GM18505 (cell line): ENCODE measurements at regions not wholly inside any gene's neighbourhood (a gene's known extent, or its start where the extent isn't known, plus 50 kb on each side); places are given as distances from the start of the nearest gene placed in this dataset.

Experiments
- ATAC-seq: cut with Tn5 transposase; IDR thresholded peaks from one replicate; pipeline ENCODE4 v1.9.1; 2021; ENCODE audit not compliant: unreplicated experiment
- POLR2A ChIP-seq: IDR thresholded peaks from 4 replicates; pipeline ENCODE4 v1.6.1; 2011; ENCODE audit warnings: borderline replicate concordance; ENCODE audit not compliant: insufficient read depth, insufficient read length; ENCODE audit errors: extremely low read depth

- ATAC-seq: no peak
- TF ChIP-seq POLR2A: no peak
Observed at GRCh38 chr18:77622009-77622692, 372.5 kb downstream of the GALR1 start.

GRCh38 chr18:77632758-77633157 is 383.1 kb downstream of the GALR1 start:
- peak; percentile 71 for ATAC-seq
- TF ChIP-seq POLR2A: no peak

DNA sequence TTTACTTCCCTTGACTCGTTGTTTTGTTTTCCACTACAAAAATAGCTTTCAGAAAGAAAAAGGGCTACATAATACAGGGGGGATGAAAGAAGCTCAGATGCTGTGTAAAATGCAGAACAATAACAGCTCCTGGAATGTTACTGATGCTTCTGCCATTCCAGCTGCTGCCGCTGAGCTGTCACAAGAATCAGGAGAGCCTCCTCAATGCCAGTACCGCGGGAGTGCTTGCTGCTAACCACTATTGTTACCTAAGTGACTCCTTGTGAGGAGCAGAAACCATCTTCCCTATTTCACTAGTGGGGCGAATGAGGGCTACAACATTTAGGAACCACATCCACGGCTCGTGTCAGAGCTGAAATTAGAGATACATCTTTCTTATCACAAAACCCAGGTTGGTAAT is 384.8 kb downstream of the GALR1 start:
- ATAC-seq: no peak
- TF ChIP-seq POLR2A: no peak

DNA sequence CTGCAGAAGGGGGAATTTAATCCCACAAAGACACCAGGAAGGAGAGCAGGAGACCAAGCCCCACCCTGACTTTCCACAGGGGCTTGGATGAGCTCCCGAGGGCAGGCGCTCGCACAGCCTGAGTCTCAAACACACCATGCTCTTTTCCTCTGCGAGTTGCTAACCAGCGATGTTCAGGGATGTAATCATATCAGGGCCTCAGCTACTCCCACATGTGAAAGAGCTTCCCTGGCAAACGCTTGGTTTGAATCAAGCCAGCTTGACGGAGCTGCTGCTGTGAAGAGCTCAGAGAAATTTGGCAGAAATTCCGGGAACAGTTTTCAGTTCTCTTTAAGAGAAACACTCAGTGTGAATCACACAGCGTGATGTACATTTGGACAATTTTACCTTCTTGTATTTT is 385.8 kb downstream of the GALR1 start:
- ATAC-seq: no peak
- no peak for TF ChIP-seq POLR2A

DNA sequence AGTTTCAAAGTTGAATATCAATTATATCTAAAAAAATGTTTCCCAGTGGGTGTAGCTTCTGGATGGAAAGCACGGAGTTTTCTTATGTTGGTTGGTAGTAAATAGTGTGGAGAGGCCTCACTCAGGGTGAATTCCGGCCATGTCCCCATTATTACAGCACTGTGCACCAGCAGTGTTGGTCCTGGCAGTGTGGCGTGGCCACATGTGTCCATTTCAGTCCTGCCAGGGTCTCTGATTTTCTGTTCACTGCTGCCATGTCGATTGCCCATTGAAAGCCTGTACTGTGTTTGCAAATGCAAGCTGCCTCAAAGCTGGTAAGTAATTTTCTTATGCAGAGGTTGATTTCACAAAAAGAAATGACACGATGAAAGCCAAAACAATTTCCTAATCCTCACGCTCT is 386.2 kb downstream of the GALR1 start:
- TF ChIP-seq POLR2A: no peak
- no peak for ATAC-seq

DNA sequence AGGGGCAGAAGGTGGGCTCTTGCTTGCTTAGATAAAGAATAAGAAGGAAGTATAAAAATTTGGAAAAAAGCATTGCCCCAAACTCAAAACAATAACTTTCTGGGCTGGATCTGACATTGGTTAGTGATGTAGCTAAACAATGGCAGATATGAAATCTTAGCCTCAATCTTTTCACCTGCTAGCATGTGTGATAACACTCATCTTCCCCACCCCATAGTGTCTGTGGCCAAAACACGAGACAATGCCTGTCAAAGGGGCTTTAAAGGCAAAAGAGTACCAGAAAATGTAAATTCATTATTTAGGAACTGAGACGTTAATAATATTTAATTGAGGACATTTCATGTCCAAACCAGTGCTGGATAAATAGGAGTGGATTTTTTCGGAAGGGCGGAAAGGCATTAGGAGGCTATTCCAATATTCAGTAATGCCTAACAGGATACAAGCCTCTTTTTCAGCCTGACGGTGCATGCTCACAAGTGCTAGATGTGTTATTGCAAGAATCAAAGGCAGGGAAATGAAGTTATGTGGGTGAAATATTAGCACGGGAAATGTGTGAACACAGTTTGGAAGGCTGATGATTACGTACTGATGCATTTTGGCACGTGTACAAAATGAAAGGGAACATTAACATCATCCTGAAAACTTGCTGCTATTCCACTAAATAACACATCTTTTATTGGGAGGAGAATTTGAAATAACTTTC is 395.7 kb downstream of the GALR1 start:
- no peak for ATAC-seq
- TF ChIP-seq POLR2A: no peak

GRCh38 chr18:77647472-77647871 is 397.8 kb downstream of the GALR1 start:
- no peak for ATAC-seq
- no peak for TF ChIP-seq POLR2A

GRCh38 chr18:77648411-77648810 is 398.8 kb downstream of the GALR1 start:
- no peak for TF ChIP-seq POLR2A
- ATAC-seq: no peak

- peak; percentile 90 for ATAC-seq
- TF ChIP-seq POLR2A: no peak
Observed at GRCh38 chr18:77650799-77651385, 401.2 kb downstream of the GALR1 start.

- no peak for TF ChIP-seq POLR2A
- no peak for ATAC-seq
Observed at GRCh38 chr18:77651441-77651840, 401.8 kb downstream of the GALR1 start.

GRCh38 chr18:77653792-77654191 is 404.1 kb downstream of the GALR1 start:
- TF ChIP-seq POLR2A: no peak
- no peak for ATAC-seq

DNA sequence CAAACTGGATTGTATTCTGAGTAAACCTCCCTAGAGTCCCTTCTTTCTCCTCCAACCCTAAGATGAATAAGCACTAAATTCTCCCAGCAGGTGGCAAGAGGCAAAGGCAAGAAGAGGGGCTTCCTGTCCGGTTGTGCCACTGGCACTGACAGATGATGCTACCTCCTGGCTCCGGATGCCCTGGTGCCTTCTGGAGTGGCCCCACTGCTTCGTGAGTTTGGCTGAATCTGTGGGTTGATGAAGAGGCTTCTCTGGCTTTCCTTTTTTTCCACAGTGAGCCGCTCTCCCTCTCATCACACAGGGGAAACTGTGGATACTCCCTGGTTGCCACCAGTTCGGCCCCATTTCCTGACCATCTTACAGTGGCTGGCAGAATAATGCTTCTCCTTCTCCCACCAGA is 404.7 kb downstream of the GALR1 start:
- no peak for ATAC-seq
- no peak for TF ChIP-seq POLR2A

- TF ChIP-seq POLR2A: no peak
- ATAC-seq: no peak
Observed at GRCh38 chr18:77657651-77658298, 408.1 kb downstream of the GALR1 start.

DNA sequence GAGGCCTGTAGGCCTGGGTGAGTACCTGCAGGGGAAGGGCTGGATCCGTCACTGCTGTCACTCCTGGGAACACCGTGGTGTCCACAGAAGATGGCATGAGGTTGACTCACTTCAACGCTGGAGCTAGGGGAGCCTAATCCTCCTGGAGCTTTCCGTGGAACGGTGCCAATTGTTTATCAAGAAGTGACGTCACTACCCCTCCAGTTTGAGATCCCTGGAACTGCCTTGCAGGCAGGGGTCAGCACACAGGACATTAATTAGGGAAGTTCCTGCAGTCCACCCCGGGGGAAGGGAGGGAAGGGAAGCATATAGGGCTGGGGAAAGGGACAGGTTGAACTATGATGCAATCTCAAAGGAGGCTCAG is 408.6 kb downstream of the GALR1 start:
- TF ChIP-seq POLR2A: no peak
- ATAC-seq: no peak

DNA sequence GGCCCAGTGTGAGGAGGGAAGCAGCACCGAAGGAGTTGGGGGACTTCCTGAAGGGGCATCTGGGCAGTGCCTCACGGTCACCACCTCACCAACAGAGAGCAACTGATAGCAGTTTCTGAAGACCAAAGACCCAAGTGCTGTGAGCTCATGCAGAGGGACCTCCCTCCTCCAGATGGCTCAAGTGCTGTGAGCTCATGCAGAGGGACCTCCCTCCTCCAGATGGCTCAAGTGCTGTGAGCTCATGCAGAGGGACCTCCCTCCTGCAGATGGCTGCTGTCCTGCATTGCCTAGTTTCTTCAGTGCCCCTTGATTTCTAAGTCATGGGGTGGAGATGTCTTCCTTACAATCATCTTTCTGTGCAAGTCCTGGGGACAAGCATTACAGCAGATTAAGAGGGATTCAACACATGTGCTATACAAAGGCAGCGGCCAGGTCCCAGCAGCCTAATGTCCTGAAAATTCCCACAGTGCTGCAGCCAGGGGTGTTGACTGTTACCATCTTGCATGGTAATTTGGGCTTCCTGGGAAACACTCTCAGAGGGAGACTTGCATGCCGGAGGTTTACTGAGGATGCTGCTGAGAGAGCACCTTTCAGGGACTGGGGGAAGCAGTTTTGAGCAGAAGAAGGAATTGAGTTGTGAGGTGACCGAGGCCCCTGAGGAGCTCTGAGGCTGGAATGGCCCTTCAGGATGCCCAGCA is 409.3 kb downstream of the GALR1 start:
- no peak for TF ChIP-seq POLR2A
- no peak for ATAC-seq
